Stimulated activated CD4-positive, alpha-beta T cell treated with anti-CD3 and anti-CD28 coated beads, Interleukin-4, amount 100 ng/mL, for 1 hour (primary cell): ENCODE measurements at regions not wholly inside any gene's neighbourhood (a gene's known extent, or its start where the extent isn't known, plus 50 kb on each side); places are given as distances from the start of the nearest gene placed in this dataset.

Experiments used
- DNase-seq: peaks from one replicate; pipeline ENCODE4 v3.0.0-alpha.2; 2020

DNA sequence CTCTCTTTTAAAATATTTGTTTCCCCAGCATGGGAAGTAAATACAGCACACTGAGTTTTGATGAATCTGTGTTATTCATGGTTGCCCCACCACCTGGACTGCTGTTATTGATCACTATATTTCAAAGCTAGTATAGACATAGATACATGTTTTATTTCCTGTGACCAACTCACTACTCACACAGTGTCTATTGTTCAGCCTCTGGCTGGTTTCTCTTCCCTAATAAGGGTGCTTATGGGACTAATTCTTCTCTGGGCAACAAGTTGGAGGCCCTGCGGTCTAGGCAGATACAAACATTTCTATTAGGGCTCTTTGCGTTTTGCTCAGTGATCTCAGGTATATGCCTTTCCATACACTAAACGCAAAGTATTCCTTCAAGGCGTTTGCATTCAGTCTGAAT is 1191.0 kb upstream of the TMEM132C start:
- DNase-seq, result no peak

DNA sequence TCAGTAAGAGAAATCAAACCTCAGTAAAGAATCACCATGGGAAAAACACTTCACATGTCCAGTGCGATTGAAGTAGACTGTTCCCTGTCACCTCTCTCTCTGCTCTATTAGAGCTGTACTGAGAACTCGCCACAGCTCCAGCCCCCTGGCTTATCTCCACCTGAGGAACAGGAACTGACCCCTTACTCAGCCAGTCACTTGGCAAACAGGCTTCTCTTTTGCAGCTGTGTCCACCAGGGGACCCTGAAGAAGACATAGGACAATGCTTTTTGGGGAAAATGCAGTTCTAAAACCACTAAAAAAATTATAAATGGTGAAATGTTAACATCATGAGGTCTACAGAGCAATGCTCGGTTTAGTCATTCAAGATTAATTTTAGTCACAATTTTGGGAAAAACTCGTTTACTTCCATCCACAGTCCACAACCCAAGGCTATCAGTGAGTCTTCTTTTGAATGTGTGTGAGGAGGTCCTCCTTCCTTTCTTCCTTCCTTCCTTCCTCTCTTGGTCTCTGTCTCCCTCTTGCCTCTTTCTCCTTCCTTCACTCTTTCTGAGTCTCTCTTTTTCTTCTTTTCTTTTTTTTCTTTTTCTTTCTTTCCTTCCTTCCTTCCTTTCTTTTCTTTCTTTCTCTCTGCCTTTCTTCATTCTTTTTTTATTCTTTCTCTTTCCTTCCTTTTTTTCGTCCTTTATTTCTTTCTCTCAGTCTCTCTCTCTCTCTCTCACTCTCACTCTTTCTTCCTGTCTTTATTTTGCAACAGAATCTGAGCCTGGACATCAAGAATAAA is 1189.5 kb upstream of the TMEM132C start:
- no peak for DNase-seq

DNA sequence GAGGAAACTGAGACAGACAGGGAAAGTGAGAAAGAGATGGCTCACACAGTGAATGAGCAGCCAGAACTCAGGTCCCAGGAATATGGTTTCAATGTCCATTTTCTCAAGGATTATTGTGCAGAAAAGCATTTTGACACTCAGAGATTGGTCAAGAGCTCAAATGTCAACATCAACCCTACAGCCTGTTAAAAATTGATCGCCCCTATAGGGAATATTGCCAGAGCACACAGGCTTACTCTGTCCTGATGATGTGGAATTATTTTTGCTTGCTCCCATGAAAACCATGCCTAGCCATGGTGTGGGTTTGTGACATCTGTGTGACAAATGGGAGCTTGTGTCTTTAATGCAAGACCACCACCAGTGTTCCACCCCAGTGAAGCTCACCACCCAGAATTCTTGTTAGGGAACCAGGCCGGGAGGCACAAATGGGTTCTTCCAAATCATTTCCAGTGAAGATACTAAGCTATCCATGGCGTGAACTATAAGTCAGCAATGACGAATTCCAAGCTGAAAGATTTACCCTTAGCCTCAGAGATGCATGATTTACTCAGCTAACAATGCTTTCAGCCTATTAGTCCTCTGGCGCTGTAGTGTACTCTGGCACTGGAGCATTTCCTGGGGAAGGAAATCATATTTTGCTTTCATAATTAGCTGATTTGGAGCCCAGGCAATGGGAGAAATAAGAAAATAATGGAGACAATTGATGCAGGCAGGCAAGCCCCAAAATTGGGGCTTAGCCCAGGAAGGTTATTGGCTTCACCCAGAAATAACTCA is 1188.2 kb upstream of the TMEM132C start:
- DNase-seq, result no peak

DNA sequence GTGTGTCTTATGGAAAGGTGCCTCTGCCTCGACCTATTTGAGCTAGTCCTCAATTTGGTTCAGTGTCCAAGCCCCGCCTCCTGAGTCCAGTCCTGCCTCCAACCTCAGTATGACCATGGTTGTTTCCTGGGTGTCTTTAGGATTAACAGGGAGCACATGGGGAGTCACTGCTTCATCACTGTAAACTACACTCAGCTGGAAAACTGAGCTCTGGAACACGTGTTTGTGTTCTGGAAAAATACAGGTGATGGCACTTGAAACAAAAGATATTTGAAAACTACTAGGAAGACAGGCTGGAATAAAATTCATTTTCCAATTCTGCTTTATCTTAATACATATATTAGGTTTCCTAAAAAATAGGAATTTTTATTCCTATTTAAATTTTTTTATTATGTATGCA is 1187.3 kb upstream of the TMEM132C start:
- DNase-seq, result no peak

DNA sequence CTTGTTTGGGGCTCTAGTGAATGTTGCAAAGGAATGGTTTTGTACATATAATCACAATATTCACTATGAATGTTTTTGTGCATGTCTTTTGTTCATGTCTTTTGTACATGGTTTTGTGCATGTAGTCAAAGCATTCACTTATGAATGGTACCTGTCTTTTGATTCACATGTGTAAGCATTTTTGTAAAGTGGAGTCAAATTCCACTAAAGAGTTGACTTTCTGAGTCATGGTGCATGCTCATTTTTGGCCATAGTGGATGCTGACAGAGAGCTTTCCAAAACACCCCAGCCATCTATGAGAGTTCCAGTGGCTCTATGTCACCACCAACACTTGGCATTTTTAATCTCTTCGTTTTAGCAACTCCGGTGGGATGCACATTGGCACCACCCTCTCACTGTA is 1185.9 kb upstream of the TMEM132C start:
- DNase-seq, result no peak

DNA sequence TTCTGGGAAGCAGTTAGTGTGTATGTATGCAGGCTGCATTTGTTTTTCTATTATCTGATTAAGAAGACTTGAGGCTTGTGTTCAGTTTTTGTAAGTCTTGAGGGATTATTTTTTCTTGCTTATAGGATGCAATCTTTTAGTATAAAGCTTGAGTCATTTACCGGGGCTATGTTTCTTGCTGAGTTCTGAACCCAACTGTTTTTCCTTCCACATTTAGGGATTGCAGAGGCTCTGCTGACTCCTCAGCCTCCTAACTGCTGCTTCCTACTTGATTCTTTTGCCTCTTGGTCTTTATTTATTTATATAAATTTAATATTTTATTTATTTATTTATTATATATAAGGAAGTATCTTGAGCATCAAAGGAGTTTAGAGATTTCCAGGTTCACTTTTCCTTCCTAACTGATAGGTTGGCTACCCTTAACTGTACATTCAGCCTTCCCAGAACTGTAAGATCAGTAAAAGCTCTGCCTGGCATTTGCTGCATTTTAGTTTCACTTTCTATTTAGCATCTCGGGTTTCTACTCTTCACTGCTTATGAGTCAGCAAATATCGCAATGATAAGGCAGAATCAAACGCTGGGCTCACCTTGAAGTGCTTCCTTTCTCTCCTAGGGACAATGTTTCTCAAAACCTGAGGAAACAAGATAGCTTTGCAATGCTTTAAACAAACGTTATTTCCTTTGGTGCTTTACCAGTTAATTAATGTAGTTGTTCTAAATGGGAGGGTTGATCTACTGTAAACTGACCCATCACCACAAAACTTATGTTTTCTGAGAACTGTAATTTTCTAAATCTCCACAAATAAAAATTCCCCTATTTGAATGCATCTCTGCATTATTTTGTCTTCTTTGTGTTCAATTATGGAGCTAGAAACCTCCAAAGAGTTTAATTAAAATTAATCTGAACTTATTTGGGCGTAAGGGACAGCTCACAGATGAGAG is 1183.7 kb upstream of the TMEM132C start:
- DNase-seq, result no peak

DNA sequence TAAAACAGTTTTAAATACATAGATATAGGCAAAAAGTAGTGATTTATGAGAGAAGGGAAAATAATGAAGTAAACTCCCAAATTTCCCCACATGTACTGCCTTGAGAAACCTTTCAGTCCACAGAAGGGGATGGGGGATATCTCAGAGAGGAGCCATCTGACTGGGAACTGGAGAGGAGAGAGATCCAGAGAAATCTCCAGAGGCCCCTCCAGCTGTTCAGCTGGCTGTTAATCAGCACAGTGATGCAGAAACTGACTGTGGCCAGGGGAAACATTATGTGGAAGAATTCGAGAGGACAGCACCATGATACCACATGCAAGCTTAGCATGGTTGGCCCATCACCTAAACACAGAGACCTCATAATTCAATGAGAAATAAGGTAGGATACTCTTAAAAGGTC is 1165.9 kb upstream of the TMEM132C start:
- DNase-seq, result no peak

DNA sequence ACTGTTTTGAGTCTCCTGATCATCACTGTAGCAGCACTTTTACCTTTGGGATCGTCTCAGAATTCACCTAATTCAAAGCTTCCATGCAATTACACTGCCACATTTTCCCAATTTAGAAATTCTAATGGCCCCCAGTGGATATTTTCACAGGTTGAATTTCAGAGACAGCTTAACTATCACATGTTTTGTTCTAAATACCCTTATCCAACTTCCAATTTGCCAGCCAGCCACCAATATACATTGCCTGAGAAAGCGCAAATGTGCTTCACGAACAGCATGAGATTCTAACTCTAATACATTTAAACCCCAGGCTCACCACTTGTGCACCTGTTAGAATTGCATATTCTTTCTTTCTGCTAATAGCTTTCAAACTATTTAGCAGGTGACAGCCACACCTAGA is 1160.9 kb upstream of the TMEM132C start:
- no peak for DNase-seq

DNA sequence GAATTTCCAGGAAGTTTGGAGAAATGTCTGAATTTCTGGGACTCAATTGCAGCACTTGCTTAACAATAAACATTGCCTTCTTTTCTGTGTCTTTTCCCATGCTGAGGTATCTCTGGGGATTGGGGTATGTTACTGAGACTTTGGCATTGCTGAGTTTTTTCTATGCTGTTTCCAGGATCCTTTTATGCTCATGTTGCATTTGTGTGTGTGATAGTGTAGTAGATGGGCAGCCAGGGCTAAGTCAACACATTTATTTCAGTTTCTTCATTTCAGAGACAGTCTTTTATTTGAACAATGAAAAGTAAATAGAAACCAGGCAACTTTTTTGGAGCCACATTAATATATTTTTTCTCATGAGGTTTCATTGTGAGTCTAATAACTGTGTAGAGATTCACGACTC is 1160.3 kb upstream of the TMEM132C start:
- no peak for DNase-seq

DNA sequence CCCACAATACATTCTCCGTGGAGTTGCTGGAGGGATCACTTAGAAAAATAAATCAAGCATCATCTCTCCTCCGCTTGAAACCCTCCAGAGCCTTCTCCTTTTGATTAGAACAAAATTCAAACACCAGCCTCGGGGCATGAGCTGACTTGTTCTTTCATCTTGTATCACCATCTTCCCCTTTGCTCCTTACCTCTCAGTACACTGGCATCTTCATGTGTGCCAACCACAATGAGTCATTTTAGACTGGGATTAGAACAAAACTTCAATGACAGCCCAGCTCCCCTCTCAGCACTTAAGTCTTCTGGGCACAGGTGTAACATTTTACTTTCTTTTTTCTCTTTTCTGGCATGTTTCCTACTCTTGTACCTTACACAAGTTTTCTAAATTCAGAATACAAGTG is 1159.2 kb upstream of the TMEM132C start:
- DNase-seq, result no peak

DNA sequence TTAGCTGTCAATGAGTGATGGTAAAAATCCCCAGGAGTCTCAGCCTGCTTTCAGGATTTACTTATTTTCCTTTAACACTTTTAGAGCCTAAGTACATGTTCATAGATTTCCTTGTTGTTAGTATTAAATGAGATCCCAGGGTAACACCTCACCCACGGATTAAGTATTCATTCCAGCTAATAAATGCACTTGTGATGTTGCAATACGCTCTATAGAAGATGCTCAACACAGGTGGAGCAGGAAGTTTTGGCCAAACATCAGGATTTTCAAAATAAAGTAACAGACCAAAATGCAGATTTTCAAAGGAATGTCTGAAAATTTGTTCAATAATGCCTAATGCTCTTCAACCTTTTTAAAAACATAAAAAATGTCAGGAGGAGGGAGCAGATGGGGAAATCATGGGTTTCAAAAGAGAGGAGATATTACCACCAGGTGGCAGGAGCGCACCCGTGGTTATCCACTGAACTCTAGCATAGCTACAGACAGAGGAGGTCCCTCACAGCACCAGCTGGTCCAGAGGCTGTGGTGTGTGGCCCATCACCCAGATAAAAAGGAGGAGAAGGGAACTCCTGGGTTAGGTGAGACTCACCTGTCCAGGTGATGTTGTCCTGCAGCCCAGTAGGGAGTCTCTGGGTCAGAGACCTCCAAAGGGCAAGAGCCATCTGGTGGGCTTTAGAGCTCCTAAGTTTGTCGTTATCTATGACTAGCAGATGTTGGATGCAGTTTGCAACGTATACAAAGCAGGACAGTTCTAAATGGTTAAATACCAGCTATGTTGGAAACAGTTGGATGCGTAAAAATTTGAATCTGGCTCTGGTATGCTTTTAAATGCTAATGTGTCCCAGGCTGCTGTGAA is 1158.4 kb upstream of the TMEM132C start:
- peak; percentile 43 for DNase-seq

DNA sequence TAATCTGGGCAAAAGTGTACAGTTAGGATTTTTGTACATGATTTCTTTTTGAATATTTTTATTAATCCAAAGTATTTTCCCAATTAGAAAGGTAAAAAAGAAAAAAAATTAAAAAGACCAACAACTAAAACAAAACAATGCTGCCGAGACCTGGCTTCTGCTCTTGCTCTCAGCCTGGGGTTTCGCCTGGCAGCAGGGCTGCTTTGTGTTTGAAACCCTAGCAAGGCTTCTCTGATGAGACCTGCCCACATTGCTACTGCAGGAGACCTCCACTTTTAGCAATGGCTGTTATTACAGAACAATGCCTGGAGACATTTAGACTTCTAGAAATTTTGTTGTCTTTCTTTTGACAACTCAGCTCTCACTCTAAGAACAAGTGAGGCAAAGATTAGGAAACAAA is 1153.0 kb upstream of the TMEM132C start:
- no peak for DNase-seq

DNA sequence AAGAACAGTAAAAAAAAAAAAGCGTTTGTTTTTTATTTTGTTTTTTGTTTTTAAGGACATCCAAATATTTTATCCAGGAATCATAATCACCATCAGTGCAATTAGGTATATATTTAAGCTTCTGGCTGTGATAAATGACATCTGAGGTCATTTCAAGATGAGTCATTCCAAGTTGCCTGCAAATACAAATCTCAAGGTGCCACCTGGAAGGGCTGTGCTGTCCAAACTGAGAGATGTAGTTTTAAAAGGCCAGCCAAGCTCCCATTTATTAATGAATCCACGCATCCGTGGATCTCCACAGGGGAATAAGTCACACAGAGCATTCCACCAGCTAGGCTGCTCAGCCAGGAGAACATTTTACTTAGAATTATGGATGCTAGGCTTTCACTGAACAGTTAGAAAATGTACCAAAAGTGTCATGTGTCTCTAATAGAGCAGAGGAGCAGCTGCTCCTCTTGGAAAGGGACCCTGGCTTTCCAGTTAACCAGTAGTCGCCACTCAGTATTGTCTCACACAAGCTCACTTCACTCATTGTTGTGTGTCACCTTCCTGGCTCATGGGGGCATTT is 1151.4 kb upstream of the TMEM132C start:
- no peak for DNase-seq

DNA sequence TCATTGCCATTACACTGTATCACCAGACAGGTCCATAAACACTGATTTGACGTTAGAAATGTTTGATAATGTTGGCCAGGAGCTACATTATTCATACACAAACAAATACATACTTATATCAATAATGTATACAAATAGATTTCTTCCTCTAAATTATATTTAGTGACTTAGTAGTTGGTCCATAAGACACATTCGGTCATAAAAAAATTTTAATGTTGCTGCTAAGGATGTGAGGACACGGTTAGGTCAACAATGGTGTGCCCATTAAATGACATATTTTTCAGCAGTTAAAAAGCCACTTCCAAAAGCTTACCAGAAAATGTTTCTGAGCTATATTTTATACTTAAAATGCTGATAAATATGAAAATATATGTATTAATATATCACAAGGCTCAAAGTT is 1148.7 kb upstream of the TMEM132C start:
- DNase-seq, result no peak

DNA sequence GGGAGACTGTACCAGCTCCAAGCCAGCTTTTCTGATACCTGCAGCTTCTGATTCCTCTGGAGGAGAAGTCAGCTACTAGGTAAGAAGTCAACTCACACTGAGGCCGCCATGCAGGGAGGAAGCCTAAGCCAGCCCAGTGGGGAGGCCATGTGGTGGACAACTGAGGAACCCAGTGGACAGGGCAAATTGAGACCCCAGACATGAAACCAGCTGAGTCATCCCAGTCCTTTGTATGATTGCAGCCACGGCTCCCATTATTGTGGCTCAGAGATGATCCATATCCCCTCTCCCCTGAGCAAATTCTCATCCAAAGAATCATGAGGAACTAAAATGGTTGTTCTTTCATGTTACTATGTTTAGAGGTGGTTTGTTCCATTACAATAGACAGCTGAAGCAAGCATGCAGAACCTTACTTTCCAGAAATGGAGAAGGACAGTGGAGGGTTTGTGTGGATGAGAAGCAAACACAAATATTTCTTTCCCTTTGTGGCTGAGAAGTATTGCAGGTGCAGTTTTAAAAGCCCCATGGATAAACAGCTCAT is 1147.3 kb upstream of the TMEM132C start:
- no peak for DNase-seq

DNA sequence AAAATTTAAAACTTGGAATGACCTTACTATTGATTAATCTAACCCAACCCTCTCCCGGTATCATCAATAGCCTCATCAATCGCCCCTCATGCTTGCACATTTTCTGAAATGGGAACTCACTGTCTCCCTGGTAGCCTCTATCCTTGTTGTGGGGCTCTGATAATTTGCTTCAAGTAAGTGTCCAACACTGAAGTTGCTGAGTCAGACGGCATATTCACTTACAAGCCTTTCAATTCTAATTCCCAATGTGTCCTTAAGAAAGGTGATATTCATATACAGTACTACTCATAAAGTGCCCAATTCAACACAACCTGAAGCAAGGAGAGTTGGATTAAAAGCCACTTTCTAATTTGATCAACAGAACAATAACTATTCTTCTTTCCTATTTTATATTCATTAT is 1146.1 kb upstream of the TMEM132C start:
- no peak for DNase-seq

DNA sequence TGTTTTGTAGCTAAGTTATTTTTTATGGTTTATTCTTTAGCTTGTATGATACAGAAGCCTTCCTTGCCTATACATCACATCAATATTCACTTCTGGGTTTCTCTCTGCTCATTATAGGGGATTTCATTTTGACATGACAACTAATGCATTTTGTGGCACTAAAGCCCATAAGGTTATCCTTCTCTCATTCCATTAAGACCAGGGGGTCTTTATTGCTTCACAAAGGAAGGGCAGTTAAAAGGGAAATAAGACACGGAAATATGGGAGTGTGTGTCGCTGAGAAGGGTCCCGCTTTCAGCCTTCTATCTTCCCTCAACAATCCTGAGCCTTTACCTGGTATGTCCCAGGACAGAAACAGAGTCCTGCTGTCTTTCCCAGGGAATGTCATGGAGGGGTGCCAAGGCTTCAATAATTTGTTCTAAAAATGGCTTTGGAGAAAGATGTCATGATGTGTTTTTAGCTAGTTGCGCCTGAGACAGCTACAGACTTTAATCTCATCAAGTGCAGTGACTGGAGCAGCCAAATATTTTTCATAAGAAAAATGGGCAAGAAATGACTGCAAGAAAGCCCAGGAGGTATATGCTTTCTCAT is 1145.4 kb upstream of the TMEM132C start:
- DNase-seq, result no peak

DNA sequence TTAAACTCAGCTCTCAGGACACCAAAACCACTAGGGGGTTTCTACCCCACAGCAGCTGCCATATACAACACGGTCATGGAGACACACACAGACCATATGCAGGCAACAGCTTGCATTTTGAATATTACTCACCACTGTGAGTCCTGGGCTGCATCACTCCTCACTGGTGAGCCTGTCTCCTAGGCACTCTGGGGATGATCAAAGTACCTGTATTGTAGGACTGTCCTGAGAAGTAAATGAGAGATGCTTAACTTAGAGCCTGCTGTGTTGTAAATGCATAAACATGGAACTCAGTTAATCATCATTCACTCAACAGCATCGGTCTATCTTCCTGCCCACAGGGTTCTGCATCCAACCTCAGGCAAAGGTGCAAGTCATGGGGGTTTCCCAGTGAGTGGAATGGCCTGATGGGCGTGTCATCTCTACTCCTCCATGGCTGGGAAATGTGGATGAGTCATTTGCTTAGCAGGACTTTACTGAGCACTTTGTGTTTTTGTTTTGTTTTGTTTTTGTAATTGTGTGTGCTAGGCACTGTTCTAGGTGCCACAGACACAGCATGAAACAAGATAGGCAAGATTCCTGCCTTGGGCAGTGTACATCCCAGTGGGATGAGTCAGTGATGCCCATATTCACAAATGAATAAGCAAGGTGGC is 1141.2 kb upstream of the TMEM132C start:
- peak; percentile 15 for DNase-seq

DNA sequence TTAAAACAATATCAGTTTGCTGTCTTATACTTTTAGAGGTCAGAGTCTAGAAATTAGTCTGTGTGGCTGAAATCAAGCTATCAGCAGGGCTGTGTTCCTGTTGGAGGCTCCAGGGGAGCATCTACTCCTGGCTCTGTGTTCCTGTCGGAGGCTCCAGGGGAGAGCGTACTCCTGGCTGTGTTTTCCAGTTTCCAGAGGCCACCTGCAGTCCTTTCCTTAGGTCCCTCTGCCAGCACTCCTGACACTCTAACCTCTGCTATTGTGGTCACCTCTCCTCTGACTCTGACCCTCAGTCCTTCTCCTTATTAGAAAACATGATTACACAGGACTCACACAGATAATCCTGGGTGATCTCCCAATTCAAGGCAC is 1140.7 kb upstream of the TMEM132C start:
- no peak for DNase-seq

DNA sequence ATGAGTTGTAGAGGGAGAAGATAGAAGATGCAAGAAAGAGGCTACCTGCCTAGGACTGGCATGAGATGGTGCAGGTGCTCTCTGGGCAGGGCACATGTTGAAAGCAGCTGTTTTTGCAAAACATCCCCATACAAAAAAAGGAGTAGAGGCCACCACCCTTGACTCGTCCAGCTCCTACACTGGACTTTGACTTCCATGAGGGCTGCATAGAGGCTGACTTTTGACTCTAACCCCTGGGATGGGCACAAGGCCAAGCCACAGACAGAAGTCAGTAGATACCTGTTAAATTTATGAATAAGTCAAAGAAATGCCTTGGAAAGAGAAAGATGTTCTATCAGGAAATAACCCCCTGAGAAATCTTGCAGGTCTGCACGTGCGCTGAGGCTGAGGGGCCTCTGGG is 1139.1 kb upstream of the TMEM132C start:
- DNase-seq, result no peak
